NCI-H2107 treated with DMSO at 0.1 percent for 48 hours (cell line): ENCODE measurements at regions not wholly inside any gene's neighbourhood (a gene's known extent, or its start where the extent isn't known, plus 50 kb on each side); places are given as distances from the start of the nearest gene placed in this dataset.

Experiments
- DNase-seq: peaks from one replicate; lab custom pipeline; 2025; ENCODE audit not compliant: unreplicated experiment; lab: John Stamatoyannopoulos, UW

DNA sequence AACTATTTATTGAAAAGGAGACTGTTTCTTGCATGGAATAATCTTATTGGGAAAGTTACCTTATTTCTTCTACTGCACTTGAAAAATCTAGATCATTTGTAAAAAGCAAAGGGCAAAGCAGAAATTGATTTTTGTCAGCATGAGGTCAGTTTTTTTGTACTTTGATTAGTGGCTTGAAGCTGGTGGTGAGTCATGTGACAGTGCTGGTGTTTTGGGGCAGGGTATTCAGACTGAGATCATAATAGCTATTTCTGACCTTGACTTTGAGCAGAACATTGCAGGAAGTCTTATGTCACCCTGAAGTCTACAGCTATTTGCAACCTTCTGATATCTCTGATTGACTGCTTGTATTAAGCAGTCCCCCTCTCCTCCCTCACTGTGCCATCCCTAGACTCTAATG is 66.3 kb upstream of the SORCS3 start:
- DNase-seq: no peak

DNA sequence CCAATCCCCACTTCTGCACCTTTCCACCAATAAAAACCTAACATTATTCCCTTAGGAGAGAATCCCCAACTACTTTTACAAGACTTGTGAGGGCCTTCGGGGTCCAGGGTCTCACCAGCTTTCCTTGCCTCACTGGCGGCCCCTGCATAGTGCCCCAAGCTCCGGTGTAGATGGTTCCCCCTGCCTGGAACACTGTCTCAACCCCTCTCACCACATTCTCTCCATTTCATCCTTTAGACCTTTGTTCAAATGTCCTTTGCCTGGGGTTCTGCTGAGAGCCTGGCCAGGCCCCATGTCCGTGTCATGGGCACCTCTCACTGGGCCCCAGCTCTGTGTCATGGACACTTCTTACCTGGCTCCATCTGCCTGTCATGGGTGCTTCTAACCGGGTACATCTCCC is 64.5 kb upstream of the SORCS3 start:
- DNase-seq: no peak

DNA sequence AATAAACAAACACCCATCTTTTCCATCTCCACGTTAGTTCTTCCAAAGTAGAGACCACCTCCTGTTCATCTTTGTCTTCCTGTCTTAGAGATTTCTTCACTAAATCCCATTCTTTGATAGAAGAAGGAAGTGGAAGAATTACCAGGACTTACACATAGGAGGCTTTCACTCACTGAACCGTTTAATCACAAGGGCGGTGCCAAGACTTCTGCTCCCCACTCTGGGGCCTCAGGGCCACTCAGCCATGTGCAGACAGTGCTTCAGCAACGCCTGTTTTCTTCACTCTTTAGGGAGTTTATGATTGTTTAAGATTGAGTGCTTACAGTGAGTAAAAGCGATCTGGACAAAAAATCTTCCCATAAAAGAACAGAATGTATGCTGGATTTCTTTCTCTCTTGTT is 63.9 kb upstream of the SORCS3 start:
- DNase-seq: no peak

DNA sequence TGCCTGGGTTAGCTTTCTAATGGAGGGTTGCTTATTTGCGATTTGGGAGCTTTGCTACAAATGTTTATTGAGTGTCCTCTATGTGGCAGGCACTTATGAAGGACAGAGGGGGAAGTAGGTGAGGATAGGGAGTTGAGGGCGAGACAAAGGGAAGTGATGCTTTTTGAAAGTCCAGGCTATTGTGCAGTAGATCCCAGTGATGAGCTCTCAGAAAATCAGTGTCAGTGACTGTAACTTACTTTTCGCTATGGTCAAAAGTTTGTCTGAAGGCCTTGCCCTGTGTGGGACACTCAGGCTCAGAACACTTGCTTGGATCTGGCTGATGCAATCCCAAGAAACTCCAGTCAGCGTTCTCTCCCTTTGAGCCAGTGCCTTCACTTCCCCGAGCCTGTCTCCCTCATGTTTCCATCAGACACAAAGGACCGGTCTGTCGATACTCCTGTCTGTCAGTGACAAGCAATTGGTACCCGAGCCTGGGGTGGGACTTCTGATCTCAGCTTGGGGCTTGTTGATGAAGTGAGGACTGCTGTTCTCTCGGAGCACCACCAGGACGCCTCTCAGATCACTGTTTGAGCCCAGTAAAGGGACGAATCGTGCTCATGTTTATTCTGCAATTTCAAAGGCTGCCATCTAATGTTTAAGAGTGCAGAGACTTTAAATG is 63.1 kb upstream of the SORCS3 start:
- no peak for DNase-seq

DNA sequence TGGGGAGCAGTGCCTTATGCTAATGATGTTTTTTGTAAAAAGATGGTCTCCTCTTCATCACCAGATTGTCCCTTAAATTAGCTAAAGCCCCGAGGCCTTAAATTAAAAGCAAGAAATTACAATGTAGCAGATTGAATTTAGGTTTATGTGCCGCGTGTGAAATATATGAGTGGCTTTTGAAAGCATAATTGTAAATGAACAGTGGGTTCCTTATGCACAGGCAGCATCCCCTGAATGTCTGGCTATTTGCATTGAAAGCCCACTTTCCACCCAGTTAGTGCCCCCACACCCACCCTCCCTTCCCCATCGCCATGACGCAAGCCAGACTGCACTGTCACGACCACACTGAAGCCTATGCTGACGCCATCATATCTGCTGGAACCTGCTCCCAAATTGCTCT is 62.4 kb upstream of the SORCS3 start:
- DNase-seq: no peak

DNA sequence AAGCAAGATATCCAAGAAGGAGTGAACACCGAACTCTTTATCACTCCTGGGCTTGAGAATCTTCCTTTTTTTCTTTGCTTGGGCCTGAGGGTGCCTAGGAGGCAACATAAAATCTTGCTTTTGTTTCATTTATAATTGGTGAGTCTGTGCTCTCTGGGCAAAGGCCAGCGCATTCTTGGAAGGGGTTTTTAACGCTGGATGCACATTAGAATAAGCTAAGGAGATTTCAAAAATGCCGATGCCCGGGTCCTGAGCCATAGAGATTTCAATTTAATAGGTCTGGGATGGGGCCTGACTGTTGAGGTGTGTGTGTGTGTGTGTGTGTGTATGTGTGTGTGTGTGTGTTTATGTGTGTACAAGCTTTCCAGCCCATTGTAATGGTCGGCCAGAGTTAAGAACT is 62.0 kb upstream of the SORCS3 start:
- no peak for DNase-seq

DNA sequence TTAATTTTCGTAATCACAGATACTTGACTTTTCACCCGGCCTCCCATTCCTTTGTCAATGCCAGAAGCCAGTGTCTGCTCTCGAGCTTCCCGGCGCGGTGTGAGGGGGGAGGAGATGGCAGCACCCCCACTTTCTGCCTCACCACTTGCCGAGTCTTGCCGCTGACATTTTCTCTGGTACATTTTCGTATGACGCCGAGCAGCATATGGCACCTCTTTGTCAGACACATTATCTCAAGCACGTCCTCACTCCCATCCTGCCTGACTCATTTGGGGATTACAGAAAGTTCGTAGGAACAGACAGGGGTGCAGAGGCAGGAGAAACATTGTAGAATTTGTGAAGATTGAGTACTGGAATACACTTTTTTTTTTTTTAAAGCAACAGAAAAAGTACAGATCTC is 60.8 kb upstream of the SORCS3 start:
- DNase-seq: no peak

DNA sequence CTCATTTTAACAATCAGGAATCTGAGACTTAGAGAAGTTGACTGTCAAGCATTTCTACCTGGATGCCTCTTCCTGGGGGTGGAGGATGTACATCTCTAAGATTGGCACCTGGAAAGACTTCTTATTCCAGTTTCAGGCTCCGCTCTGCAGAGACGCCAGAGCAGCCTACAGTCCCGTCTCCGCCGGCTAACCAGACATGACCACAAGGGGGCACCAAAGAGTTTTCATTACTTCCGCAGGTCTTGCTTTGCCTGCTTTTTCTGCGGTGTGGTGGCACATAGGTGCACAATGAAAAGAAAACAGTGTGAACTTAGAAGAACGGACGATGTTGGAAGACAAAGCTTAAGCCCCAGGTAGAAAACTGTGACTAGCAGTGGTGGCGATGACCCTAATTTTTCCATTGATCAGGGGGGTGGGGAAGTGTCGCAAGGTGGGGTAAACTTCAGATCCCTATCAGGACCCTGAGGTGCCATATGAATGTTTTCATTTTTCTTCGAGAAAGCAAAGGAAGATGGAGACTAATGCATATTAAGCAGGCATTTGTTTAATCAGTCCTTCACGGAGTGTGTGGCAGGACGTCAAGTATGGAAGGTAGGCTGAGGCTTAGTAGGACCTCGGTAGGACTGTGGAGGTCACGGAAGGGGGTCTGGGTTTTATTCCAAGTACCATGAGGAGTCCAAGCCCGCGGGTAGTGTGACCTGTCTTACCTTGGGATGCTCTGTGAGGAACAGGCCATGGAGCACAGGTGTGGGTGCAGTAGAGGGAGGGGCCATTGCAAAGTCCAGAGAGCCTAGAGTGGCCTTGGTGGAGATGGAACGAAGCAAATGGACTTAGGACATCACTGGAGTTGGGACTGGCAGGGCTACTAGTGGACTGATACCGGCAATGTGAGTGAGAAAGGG is 60.1 kb upstream of the SORCS3 start:
- peak; percentile 5 for DNase-seq

DNA sequence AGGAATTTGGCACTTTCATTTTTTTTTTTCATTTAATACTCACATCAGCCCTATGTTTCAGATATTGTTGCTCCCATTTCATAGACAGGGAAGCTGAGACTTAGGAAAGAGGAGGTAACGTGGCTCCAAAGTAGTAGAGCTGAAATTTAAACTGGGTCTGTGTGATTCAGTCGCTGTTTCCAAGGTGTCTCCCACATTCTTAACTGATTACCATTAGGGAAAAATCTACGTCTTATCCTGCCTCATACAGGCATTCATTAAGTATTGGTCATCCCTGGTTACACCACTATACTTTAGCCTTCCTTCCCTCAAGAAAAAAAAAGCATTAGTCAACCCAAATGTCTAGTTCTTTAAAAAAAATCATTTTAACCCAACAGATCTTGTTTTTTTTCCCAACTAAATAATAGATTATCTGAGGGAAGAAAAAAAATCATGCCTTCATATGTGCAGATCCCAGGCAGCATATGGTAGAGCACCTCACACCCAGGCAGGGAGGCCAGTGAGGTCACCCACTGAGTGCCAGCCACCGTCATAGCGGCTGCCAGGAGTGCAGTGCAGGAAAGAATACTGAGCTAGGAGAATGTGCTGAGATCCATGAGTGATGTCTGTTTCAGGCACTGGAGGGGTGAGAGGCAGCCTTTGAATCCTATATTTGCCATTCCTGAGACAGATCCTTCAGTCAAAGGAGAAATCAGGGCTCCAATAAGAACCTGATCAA is 59.0 kb upstream of the SORCS3 start:
- no peak for DNase-seq

DNA sequence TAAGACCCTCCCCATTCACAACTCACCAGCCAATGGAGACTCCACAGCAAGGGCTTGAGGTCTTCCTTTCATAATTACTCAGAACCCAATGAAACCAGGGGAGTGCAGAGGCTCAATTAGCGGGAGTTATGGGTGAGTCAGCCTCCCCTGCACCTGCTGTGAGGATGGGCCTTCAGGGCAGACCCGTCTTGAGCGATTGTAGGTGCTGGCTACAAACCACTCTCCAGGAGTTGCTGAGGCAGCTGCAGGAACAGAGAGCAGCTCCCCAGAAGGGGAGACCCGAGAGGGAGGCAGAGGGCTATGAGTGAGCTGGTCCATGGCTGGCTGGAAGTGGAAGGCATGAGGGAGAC is 58.5 kb upstream of the SORCS3 start:
- no peak for DNase-seq

DNA sequence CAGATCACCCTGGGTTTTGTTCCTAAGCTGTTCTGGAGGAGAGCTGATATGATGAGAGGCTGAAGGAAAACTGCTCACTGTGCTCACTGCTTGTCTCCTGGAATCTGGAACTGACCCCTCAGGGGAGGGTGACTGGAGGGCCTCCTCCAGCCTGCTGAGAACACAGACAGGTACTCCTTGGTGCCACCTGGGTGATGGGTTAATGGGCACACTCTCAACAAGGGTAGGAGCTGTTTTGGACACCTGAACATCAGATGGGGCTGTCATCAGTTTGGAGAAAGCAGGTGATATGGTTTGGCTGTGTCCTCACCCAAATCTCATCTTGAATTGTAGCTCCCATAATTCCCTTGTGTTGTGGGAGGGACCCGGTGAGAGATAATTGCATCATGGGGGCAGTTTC is 58.1 kb upstream of the SORCS3 start:
- DNase-seq: no peak

DNA sequence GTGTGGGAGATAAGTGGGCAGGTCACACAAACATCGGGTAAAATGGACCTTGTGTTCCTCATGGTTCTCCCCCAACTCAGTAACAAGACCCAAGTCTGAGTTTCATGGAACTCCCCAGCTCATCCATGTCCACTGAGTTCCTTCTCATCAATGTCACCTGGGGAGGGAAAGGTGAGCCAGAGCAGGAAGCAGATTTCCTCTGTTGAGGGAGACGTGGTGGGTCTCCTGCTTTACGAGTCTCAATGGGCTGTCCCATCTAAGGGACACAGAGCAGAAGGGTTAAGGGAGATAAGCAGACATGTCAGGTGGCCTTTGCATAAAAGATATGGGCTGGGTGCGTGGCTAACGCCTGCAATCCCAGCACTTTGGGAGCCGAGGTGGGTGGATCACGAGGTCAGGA is 56.5 kb upstream of the SORCS3 start:
- no peak for DNase-seq

DNA sequence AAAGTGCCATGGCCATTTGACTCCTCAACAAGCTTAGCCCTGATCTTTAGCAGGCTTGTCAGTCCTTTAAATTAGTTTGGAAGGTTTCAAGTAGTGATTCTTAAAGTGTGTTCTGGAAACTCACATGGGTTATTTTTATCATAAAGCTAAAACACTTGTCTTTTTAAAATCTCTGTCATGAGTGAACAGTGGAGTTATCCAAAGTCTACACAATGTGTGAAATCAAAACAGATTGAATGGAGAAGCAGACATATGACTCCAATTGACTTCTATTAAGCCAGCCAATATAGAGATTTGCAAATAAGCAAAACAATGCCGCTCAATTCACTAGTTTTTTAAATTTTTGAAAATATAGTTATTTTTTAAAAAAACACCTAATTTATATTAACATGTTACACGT is 53.3 kb upstream of the SORCS3 start:
- no peak for DNase-seq

DNA sequence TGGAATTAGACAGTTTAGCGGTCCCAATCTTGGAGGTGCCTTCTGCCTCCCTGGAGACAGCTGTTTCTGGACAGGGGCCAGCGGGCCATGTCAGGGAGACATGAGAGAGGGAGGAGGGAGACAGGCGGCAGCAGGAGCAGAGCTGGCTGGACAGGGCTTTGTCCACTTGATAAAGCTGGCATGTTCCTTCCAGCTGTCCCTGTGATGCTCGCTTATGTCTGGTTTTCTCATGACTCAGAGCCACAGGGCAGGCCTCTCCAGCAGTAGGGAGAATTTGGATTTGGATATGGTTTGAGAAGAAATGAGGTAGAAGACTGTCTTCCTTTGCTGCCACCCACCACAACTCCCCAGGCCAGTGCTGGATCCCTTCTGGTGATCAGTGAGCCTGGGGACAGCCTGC is 51.7 kb upstream of the SORCS3 start:
- no peak for DNase-seq

DNA sequence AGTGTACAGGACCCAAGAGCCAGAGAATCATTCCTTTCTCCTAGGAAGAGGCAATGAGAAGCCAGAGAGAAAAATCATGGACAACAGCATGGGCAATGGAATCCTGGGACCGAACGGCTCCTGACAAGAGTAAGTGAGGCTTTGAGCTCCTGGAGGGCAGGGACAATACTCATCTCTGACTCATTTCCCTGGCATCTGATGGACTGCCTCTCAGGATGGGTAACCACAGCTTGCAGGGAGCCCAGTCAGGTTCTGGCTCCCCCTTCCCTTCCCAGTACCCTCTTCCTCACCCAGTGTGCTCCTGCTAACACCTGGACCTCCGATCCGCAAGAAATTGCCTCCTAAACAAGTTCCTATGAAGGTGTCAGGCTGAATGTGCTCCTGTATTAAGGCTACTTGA is 51.2 kb upstream of the SORCS3 start:
- no peak for DNase-seq
